ENCODE measurements at regions not wholly inside any gene's neighbourhood (a gene's known extent, or its start where the extent isn't known, plus 50 kb on each side); places are given as distances from the start of the nearest gene placed in this dataset.

DNA sequence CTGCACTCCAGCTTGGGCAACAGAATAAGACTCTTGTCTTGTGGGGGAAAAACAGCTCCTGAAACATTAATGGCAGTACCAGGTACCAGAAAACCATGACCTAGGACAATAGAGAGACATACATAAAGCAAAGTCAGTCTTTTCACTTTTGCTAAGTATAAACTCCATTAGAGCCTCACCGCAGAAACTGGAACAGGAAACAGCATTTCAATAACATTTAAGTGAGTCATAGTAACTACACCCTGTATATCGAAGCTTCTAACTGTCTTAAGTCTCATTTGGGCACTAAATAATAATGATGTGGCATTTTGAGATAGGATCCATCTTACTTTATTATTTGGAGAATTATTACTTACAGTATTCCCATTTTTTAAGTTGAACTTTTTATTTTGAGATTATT lies 517.8 kb upstream of the CELF2 start:
- no peaks in the 10 kb centered on the region for H3K27me3 Mint-ChIP-seq (ENCODE audit: unreplicated experiment)
- no peaks in the 10 kb centered on the region for H3K9me3 Mint-ChIP-seq (ENCODE audit: unreplicated experiment)
- H3K36me3 Mint-ChIP-seq (ENCODE audit: unreplicated experiment), result peaks cover 10% of the 10 kb centered on the region
- no peaks in the 10 kb centered on the region for H3K4me1 Mint-ChIP-seq (ENCODE audit: low read depth, unreplicated experiment)
- H3K27ac Mint-ChIP-seq (ENCODE audit: unreplicated experiment), result no peak overlapping the region
- TF ChIP-seq, protein P1, sequence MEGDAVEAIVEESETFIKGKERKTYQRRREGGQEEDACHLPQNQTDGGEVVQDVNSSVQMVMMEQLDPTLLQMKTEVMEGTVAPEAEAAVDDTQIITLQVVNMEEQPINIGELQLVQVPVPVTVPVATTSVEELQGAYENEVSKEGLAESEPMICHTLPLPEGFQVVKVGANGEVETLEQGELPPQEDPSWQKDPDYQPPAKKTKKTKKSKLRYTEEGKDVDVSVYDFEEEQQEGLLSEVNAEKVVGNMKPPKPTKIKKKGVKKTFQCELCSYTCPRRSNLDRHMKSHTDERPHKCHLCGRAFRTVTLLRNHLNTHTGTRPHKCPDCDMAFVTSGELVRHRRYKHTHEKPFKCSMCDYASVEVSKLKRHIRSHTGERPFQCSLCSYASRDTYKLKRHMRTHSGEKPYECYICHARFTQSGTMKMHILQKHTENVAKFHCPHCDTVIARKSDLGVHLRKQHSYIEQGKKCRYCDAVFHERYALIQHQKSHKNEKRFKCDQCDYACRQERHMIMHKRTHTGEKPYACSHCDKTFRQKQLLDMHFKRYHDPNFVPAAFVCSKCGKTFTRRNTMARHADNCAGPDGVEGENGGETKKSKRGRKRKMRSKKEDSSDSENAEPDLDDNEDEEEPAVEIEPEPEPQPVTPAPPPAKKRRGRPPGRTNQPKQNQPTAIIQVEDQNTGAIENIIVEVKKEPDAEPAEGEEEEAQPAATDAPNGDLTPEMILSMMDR (IDR thresholded peaks at IDR 0.05; ENCODE audit: partially characterized antibody, unreplicated experiment), result no peak
- H3K4me3 Mint-ChIP-seq (ENCODE audit: unreplicated experiment), result no peak overlapping the region
- DNase-seq, result no peak

DNA sequence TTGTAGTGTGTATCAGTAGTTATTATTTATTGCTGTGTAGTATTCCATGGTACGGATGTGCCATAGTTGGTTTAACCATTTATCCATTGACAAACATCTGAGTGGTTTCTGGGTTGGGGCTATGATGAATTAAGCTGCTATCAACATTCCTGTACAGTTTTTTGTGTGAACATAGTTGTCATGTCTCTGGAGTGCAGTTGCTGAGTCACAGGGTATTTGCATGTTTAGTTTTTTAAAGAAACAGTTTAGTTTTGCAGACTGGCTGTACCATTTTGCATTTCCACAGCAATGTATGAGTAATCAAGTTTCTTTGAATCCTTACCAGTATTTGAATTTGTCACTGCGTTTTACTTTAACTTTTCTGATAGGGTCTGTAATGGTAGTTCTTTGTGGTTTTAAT lies 516.7 kb upstream of the CELF2 start:
- H3K36me3 Mint-ChIP-seq (ENCODE audit: unreplicated experiment), result peaks cover 10% of the 10 kb centered on the region
- DNase-seq, result no peak
- no peaks in the 10 kb centered on the region for H3K27me3 Mint-ChIP-seq (ENCODE audit: unreplicated experiment)
- TF ChIP-seq, protein P1 (IDR thresholded peaks at IDR 0.05; ENCODE audit: partially characterized antibody, unreplicated experiment), result no peak
- H3K27ac Mint-ChIP-seq (ENCODE audit: unreplicated experiment), result no peak overlapping the region
- no peaks in the 10 kb centered on the region for H3K4me1 Mint-ChIP-seq (ENCODE audit: low read depth, unreplicated experiment)
- H3K4me3 Mint-ChIP-seq (ENCODE audit: unreplicated experiment), result no peak overlapping the region
- no peaks in the 10 kb centered on the region for H3K9me3 Mint-ChIP-seq (ENCODE audit: unreplicated experiment)

DNA sequence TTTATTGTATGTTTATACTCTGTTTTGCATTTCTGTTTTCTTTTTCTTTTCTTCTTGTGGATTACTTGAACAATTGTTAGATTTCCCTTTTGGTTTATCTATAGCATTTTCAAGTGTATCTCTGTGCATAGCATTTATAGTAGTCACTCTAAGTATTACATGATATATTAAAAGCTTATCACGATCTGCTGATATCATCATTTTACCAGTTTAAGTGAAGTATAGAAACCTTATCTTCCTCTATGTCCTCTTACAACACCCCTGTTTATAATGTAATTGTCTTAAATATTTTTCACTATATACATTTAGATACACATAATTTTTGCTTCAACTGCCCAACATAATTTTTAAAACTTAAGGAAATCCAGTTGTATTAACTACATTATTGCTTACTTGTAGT lies 513.9 kb upstream of the CELF2 start:
- H3K27me3 Mint-ChIP-seq (ENCODE audit: unreplicated experiment), result peaks cover 7% of the 10 kb centered on the region
- TF ChIP-seq, protein P1 (IDR thresholded peaks at IDR 0.05; ENCODE audit: partially characterized antibody, unreplicated experiment), result no peak
- peaks cover 7% of the 10 kb centered on the region for H3K9me3 Mint-ChIP-seq (ENCODE audit: unreplicated experiment)
- no peak overlapping the region for H3K27ac Mint-ChIP-seq (ENCODE audit: unreplicated experiment)
- no peak for DNase-seq
- no peaks in the 10 kb centered on the region for H3K36me3 Mint-ChIP-seq (ENCODE audit: unreplicated experiment)
- H3K4me1 Mint-ChIP-seq (ENCODE audit: low read depth, unreplicated experiment), result peaks cover 12% of the 10 kb centered on the region
- H3K4me3 Mint-ChIP-seq (ENCODE audit: unreplicated experiment), result no peak overlapping the region

DNA sequence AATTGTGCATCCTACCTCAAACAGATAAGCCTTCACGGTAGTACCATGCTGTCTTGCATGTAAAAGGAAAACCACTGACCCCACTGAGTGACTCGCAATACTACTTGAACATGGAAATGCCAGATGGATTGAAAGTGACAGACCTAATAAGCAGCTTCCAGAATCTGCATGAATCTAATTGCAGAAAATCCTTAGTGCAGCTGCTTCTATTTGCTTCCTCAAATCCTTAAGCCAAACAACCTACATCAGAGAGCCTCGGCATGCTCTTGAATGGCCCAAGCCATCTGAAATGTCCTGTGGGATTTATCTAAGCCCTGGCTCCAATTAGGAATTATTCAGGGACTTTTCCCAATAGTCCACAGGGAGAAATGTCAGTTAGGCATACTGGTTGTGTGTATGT lies 509.5 kb upstream of the CELF2 start:
- Mint-ChIP-seq H3K27me3 (ENCODE audit: unreplicated experiment) (peaks cover 13% of the 10 kb centered on the region), H3K4me1 (ENCODE audit: low read depth, unreplicated experiment) (peaks cover 19% of the 10 kb centered on the region), H3K4me3 (ENCODE audit: unreplicated experiment) (peak overlapping the region; percentile 48), H3K36me3 (ENCODE audit: unreplicated experiment) (no peaks in the 10 kb centered on the region), H3K27ac (ENCODE audit: unreplicated experiment) (peak overlapping the region; percentile 86), H3K9me3 (ENCODE audit: unreplicated experiment) (peaks cover 13% of the 10 kb centered on the region)
- TF ChIP-seq, protein P1 (IDR thresholded peaks at IDR 0.05; ENCODE audit: partially characterized antibody, unreplicated experiment), result no peak
- no peak for DNase-seq

DNA sequence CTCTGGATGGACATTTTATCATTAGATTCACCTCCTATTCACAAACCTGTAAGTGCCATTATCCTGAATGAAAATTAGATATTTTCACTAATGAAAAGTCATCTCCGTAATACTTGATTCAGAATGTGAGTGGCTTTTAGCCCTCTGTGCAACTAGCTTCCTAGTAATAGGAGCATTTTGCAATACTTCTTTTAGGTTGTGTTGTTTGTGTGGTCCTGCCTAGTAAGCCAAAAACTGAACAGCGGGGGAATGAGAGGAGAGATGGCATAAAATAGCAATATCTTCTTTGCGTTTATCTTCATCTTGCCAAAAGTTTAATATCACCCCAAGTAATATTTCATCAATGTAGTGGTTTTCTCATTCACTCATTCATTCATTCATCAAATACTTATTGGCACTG lies 507.5 kb upstream of the CELF2 start:
- Mint-ChIP-seq H3K9me3 (ENCODE audit: unreplicated experiment) (peaks cover 13% of the 10 kb centered on the region), H3K27ac (ENCODE audit: unreplicated experiment) (no peak overlapping the region), H3K4me3 (ENCODE audit: unreplicated experiment) (no peak overlapping the region), H3K4me1 (ENCODE audit: low read depth, unreplicated experiment) (peaks cover 30% of the 10 kb centered on the region), H3K27me3 (ENCODE audit: unreplicated experiment) (peaks cover 13% of the 10 kb centered on the region), H3K36me3 (ENCODE audit: unreplicated experiment) (no peaks in the 10 kb centered on the region)
- no peak for DNase-seq
- TF ChIP-seq, protein P1 (IDR thresholded peaks at IDR 0.05; ENCODE audit: partially characterized antibody, unreplicated experiment), result no peak
